Chondrocyte (in vitro differentiated cells): ENCODE measurements at regions not wholly inside any gene's neighbourhood (a gene's known extent, or its start where the extent isn't known, plus 50 kb on each side); places are given as distances from the start of the nearest gene placed in this dataset.

Experiments
- DNase-seq: peaks from one replicate; pipeline ENCODE4 v3.0.0; 2021; ENCODE audit warnings: mixed read lengths, low spot score
- H3K27ac Mint-ChIP-seq: one replicate; pipeline ENCODE4 v1.8.0; 2021; ENCODE audit warnings: mild to moderate bottlenecking, moderate library complexity, mixed read lengths; ENCODE audit not compliant: unreplicated experiment
- H3K27me3 Mint-ChIP-seq: 2 replicates; pipeline ENCODE4 v1.8.0; 2021; ENCODE audit warnings: low read depth, mixed read lengths
- H3K36me3 Mint-ChIP-seq: 2 replicates; pipeline ENCODE4 v1.8.0; 2021; ENCODE audit warnings: low read depth, mixed read lengths
- H3K4me1 Mint-ChIP-seq: 2 replicates; pipeline ENCODE4 v1.8.0; 2021; ENCODE audit warnings: low read depth, mild to moderate bottlenecking, mixed read lengths
- H3K4me3 Mint-ChIP-seq: one replicate; pipeline ENCODE4 v1.8.0; 2021; ENCODE audit warnings: mild to moderate bottlenecking, moderate library complexity, mixed read lengths; ENCODE audit not compliant: unreplicated experiment
- H3K9me3 Mint-ChIP-seq: 2 replicates; pipeline ENCODE4 v1.8.0; 2021; ENCODE audit warnings: low read depth, mixed read lengths
- CTCF ChIP-seq: fragments of 200-600 bp; sonication (generic); IDR thresholded peaks from 2 replicates; pipeline ENCODE4 v1.5.0; 2021; ENCODE audit warnings: antibody characterized with exemption, mild to moderate bottlenecking, moderate library complexity

- no peak overlapping the region for H3K4me3 Mint-ChIP-seq
- no peak for TF ChIP-seq CTCF
- no peaks in the 10 kb centered on the region for H3K9me3 Mint-ChIP-seq
- H3K36me3 Mint-ChIP-seq, result no peaks in the 10 kb centered on the region
- peaks cover 23% of the 10 kb centered on the region for H3K4me1 Mint-ChIP-seq
- H3K27ac Mint-ChIP-seq, result no peak overlapping the region
- H3K27me3 Mint-ChIP-seq, result no peaks in the 10 kb centered on the region
- no peak for DNase-seq
These were observed 135.0 kb upstream of the PRICKLE2 start for GRCh38 chr3:64360280-64360679.

GRCh38 chr3:64359735-64360134 lies 134.5 kb upstream of the PRICKLE2 start:
- Mint-ChIP-seq H3K27me3 (no peaks in the 10 kb centered on the region), H3K4me1 (peaks cover 29% of the 10 kb centered on the region), H3K9me3 (no peaks in the 10 kb centered on the region), H3K36me3 (no peaks in the 10 kb centered on the region), H3K27ac (no peak overlapping the region), H3K4me3 (no peak overlapping the region)
- no peak for DNase-seq
- TF ChIP-seq CTCF, result no peak

- TF ChIP-seq CTCF, result no peak
- peaks cover 35% of the 10 kb centered on the region for H3K4me1 Mint-ChIP-seq
These were observed 133.6 kb upstream of the PRICKLE2 start for GRCh38 chr3:64358853-64359252.

GRCh38 chr3:64358176-64358575 lies 132.9 kb upstream of the PRICKLE2 start:
- Mint-ChIP-seq H3K27ac (peak overlapping the region; percentile 12), H3K36me3 (no peaks in the 10 kb centered on the region), H3K4me3 (no peak overlapping the region), H3K27me3 (no peaks in the 10 kb centered on the region), H3K4me1 (peaks cover 42% of the 10 kb centered on the region), H3K9me3 (no peaks in the 10 kb centered on the region)
- no peak for DNase-seq
- no peak for TF ChIP-seq CTCF

More at GRCh38 chr3:64358853-64359252, 133.6 kb upstream of the PRICKLE2 start:
- H3K27me3 Mint-ChIP-seq, result no peaks in the 10 kb centered on the region
- H3K9me3 Mint-ChIP-seq, result no peaks in the 10 kb centered on the region
- no peak overlapping the region for H3K27ac Mint-ChIP-seq
- no peak overlapping the region for H3K4me3 Mint-ChIP-seq
- no peaks in the 10 kb centered on the region for H3K36me3 Mint-ChIP-seq
- DNase-seq, result no peak

- TF ChIP-seq CTCF, result no peak
- Mint-ChIP-seq H3K4me1 (peaks cover 49% of the 10 kb centered on the region), H3K27ac (no peak overlapping the region), H3K27me3 (no peaks in the 10 kb centered on the region), H3K4me3 (no peak overlapping the region), H3K9me3 (no peaks in the 10 kb centered on the region), H3K36me3 (no peaks in the 10 kb centered on the region)
- no peak for DNase-seq
These were observed 132.2 kb upstream of the PRICKLE2 start for GRCh38 chr3:64357481-64357880.
